ENCODE measurements at regions not wholly inside any gene's neighbourhood (a gene's known extent, or its start where the extent isn't known, plus 50 kb on each side); places are given as distances from the start of the nearest gene placed in this dataset.

- POLR2A ChIA-PET = no interaction called here
- CTCF ChIA-PET (ENCODE audit: low intra/inter-chr PET ratio, low total read pairs) = no interaction called here
- in situ Hi-C loops (cut with HindIII; ENCODE audit: extremely low pct_ligation_motif_present, low pct_unique_long_range_greater_than_20kb) (no loop called here), intact Hi-C loops (cut with micrococcal nuclease; ENCODE audit: unreplicated experiment) (no loop called here)
- no peak overlapping the region for H3K4me3 ChIP-seq (replicated peaks in 1 of 3; ENCODE audit: insufficient read depth in 1 of 3, low read depth in 2 of 3, low read length in 3 of 3)
- no TSS peak for BruUV-seq (replicated peaks)
- no peaks in the 10 kb centered on the region for H4K20me1 ChIP-seq (ENCODE audit: insufficient read depth, low read length)
- H3K27me3 ChIP-seq (ENCODE audit: control insufficient read depth in 1 of 2, insufficient read depth in 2 of 2, low read length in 2 of 2) = no peaks in the 10 kb centered on the region
- H3K9ac ChIP-seq (ENCODE audit: insufficient read depth, low read depth, low read length) = no peak overlapping the region
- H3K4me2 ChIP-seq (ENCODE audit: low read depth, low read length) = no peak overlapping the region
- H3K79me2 ChIP-seq (ENCODE audit: insufficient read depth, low read length) = no peaks in the 10 kb centered on the region
- H3K9me3 ChIP-seq (ENCODE audit: low read length) = no peaks in the 10 kb centered on the region
- ATAC-seq = no peak
- no peak overlapping the region for H2AFZ ChIP-seq (ENCODE audit: low read length)
- no peaks in the 10 kb centered on the region for H3K4me1 ChIP-seq (ENCODE audit: insufficient read depth, low read length)
- H3K36me3 ChIP-seq (replicated peaks in 1 of 2; ENCODE audit: control insufficient read depth in 1 of 2, insufficient read depth in 2 of 2, low read length in 2 of 2) = no peaks in the 10 kb centered on the region
- H3K27ac ChIP-seq (ENCODE audit: extremely low read length, insufficient read depth, low read length) = no peak overlapping the region
- 4% methylated on average over 2 of the region's 2 CpGs for WGBS (ENCODE audit: low lambda C conversion rate)
- FAIRE-seq = no peak
- no peak for TF ChIP-seq FOXA1 (IDR thresholded peaks at IDR 0.05)
- TF ChIP-seq FOXA1 (CRISPR knock-in tag; IDR thresholded peaks at IDR 0.05) = no peak
- TF ChIP-seq ATF7 (IDR thresholded peaks at IDR 0.05) = peak; percentile 65
- TF ChIP-seq ATF7 (CRISPR knock-in tag; IDR thresholded peaks at IDR 0.05) = no peak
- DNase-seq (ENCODE audit: low spot score) = no peak
Observed at GRCh38 chr18:29540548-29540947, 1363.6 kb upstream of the CDH2 start.

DNA sequence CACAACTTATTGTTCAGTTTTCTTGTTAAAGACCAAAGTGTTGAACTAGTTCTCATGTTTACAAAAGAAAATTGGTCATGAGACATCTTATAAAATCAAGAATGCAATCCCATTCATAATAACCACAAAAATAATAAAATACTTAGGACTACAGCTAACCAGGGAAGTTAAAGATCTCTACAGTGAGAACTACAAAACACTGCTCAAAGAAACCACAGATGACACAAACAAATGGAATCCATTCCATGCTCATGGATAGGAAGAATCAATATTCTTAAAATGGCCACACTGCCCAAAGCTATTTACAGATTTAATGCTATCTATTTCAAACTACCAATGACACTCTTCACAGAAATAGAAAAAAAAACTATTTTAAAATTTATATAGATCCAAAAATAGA, 1354.8 kb upstream of the CDH2 start:
- BruUV-seq (replicated peaks) = no TSS peak
- no peak for DNase-seq (ENCODE audit: low spot score)
- no peaks in the 10 kb centered on the region for H3K36me3 ChIP-seq (replicated peaks in 1 of 2; ENCODE audit: control insufficient read depth in 1 of 2, insufficient read depth in 2 of 2, low read length in 2 of 2)
- H4K20me1 ChIP-seq (ENCODE audit: insufficient read depth, low read length) = no peaks in the 10 kb centered on the region
- ChIA-PET POLR2A (no interaction called here), CTCF (ENCODE audit: low intra/inter-chr PET ratio, low total read pairs) (no interaction called here)
- no peaks in the 10 kb centered on the region; a peak in 1 of 5 replicates for H3K27me3 ChIP-seq (ENCODE audit: control insufficient read depth in 1 of 2, insufficient read depth in 2 of 2, low read length in 2 of 2)
- H3K9me3 ChIP-seq (ENCODE audit: low read length) = no peaks in the 10 kb centered on the region
- no peak for FAIRE-seq
- no peak overlapping the region for H3K27ac ChIP-seq (ENCODE audit: extremely low read length, insufficient read depth, low read length)
- intact Hi-C loops (cut with micrococcal nuclease; ENCODE audit: unreplicated experiment) = no loop called here
- H3K4me1 ChIP-seq (ENCODE audit: insufficient read depth, low read length) = no peaks in the 10 kb centered on the region
- H3K79me2 ChIP-seq (ENCODE audit: insufficient read depth, low read length) = no peaks in the 10 kb centered on the region
- ATAC-seq = no peak
- H3K4me2 ChIP-seq (ENCODE audit: low read depth, low read length) = no peak overlapping the region
- in situ Hi-C loops (cut with HindIII; ENCODE audit: extremely low pct_ligation_motif_present, low pct_unique_long_range_greater_than_20kb) = no loop called here
- no peak overlapping the region for H2AFZ ChIP-seq (ENCODE audit: low read length)
- no peak overlapping the region for H3K9ac ChIP-seq (ENCODE audit: insufficient read depth, low read depth, low read length)
- H3K4me3 ChIP-seq (replicated peaks in 1 of 3; ENCODE audit: insufficient read depth in 1 of 3, low read depth in 2 of 3, low read length in 3 of 3) = no peak overlapping the region
- no peak for TF ChIP-seq ZNF607 (CRISPR knock-in tag; IDR thresholded peaks at IDR 0.05; ENCODE audit: borderline replicate concordance)
- TF ChIP-seq ZNF224 (CRISPR knock-in tag; IDR thresholded peaks at IDR 0.05) = no peak
- TF ChIP-seq, protein P1, sequence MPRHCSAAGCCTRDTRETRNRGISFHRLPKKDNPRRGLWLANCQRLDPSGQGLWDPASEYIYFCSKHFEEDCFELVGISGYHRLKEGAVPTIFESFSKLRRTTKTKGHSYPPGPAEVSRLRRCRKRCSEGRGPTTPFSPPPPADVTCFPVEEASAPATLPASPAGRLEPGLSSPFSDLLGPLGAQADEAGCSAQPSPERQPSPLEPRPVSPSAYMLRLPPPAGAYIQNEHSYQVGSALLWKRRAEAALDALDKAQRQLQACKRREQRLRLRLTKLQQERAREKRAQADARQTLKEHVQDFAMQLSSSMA (CRISPR knock-in tag; IDR thresholded peaks at IDR 0.05) = no peak
- TF ChIP-seq ZMYM2 (CRISPR knock-in tag; IDR thresholded peaks at IDR 0.05) = no peak
- no peak for TF ChIP-seq CTCF (CRISPR knock-in tag; IDR thresholded peaks at IDR 0.05)
- TF ChIP-seq, protein P2, sequence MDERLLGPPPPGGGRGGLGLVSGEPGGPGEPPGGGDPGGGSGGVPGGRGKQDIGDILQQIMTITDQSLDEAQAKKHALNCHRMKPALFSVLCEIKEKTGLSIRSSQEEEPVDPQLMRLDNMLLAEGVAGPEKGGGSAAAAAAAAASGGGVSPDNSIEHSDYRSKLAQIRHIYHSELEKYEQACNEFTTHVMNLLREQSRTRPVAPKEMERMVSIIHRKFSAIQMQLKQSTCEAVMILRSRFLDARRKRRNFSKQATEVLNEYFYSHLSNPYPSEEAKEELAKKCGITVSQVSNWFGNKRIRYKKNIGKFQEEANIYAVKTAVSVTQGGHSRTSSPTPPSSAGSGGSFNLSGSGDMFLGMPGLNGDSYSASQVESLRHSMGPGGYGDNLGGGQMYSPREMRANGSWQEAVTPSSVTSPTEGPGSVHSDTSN (CRISPR knock-in tag; IDR thresholded peaks at IDR 0.05) = no peak
- TF ChIP-seq IRF2 (CRISPR knock-in tag; IDR thresholded peaks at IDR 0.05) = no peak
- TF ChIP-seq CHCHD3 (CRISPR knock-in tag; IDR thresholded peaks at IDR 0.05) = no peak
- no peak for TF ChIP-seq ZNF563 (CRISPR knock-in tag; IDR thresholded peaks at IDR 0.05)
- TF ChIP-seq, protein P3, sequence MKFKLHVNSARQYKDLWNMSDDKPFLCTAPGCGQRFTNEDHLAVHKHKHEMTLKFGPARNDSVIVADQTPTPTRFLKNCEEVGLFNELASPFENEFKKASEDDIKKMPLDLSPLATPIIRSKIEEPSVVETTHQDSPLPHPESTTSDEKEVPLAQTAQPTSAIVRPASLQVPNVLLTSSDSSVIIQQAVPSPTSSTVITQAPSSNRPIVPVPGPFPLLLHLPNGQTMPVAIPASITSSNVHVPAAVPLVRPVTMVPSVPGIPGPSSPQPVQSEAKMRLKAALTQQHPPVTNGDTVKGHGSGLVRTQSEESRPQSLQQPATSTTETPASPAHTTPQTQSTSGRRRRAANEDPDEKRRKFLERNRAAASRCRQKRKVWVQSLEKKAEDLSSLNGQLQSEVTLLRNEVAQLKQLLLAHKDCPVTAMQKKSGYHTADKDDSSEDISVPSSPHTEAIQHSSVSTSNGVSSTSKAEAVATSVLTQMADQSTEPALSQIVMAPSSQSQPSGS (CRISPR knock-in tag; IDR thresholded peaks at IDR 0.05) = no peak
- TF ChIP-seq KMT2B (CRISPR knock-in tag; IDR thresholded peaks at IDR 0.05) = no peak
- no peak for TF ChIP-seq SNAI1 (CRISPR knock-in tag; IDR thresholded peaks at IDR 0.05; ENCODE audit: borderline replicate concordance)
- no peak for TF ChIP-seq RFXAP (CRISPR knock-in tag; IDR thresholded peaks at IDR 0.05; ENCODE audit: borderline replicate concordance)
- TF ChIP-seq ZNF777 (CRISPR knock-in tag; IDR thresholded peaks at IDR 0.05) = no peak
